ENCODE measurements at regions not wholly inside any gene's neighbourhood (a gene's known extent, or its start where the extent isn't known, plus 50 kb on each side); places are given as distances from the start of the nearest gene placed in this dataset.

DNA sequence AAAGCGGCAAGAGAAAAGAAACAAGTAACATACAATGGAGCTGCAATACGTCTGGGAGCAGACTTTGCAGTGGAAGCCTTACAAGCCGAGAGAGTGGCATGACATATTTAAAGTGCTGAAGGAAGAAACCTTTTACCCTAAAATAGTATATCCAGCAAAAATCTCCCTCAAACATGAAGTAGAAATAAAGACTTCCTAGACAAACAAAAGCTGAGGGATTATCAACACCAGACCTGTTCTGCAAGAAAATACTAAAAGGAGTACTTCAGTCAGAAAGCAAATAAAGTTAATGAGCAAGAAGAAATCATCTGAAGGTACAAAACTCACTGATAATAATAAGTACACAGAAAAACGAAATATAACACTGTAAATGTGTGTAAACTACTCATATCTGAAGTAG, 77.5 kb upstream of the ABCD2 start:
- TF ChIP-seq, protein P1, sequence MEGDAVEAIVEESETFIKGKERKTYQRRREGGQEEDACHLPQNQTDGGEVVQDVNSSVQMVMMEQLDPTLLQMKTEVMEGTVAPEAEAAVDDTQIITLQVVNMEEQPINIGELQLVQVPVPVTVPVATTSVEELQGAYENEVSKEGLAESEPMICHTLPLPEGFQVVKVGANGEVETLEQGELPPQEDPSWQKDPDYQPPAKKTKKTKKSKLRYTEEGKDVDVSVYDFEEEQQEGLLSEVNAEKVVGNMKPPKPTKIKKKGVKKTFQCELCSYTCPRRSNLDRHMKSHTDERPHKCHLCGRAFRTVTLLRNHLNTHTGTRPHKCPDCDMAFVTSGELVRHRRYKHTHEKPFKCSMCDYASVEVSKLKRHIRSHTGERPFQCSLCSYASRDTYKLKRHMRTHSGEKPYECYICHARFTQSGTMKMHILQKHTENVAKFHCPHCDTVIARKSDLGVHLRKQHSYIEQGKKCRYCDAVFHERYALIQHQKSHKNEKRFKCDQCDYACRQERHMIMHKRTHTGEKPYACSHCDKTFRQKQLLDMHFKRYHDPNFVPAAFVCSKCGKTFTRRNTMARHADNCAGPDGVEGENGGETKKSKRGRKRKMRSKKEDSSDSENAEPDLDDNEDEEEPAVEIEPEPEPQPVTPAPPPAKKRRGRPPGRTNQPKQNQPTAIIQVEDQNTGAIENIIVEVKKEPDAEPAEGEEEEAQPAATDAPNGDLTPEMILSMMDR (IDR thresholded peaks at IDR 0.05; ENCODE audit: low read depth, low read length, missing input control) = no peak
- TF ChIP-seq, protein P2, sequence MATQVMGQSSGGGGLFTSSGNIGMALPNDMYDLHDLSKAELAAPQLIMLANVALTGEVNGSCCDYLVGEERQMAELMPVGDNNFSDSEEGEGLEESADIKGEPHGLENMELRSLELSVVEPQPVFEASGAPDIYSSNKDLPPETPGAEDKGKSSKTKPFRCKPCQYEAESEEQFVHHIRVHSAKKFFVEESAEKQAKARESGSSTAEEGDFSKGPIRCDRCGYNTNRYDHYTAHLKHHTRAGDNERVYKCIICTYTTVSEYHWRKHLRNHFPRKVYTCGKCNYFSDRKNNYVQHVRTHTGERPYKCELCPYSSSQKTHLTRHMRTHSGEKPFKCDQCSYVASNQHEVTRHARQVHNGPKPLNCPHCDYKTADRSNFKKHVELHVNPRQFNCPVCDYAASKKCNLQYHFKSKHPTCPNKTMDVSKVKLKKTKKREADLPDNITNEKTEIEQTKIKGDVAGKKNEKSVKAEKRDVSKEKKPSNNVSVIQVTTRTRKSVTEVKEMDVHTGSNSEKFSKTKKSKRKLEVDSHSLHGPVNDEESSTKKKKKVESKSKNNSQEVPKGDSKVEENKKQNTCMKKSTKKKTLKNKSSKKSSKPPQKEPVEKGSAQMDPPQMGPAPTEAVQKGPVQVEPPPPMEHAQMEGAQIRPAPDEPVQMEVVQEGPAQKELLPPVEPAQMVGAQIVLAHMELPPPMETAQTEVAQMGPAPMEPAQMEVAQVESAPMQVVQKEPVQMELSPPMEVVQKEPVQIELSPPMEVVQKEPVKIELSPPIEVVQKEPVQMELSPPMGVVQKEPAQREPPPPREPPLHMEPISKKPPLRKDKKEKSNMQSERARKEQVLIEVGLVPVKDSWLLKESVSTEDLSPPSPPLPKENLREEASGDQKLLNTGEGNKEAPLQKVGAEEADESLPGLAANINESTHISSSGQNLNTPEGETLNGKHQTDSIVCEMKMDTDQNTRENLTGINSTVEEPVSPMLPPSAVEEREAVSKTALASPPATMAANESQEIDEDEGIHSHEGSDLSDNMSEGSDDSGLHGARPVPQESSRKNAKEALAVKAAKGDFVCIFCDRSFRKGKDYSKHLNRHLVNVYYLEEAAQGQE (IDR thresholded peaks at IDR 0.05) = no peak
- TF ChIP-seq JUND (IDR thresholded peaks at IDR 0.05) (no peak), EGR1 (IDR thresholded peaks at IDR 0.05; ENCODE audit: low read depth in 2 of 2) (no peak), RXRA (IDR thresholded peaks at IDR 0.05) (no peak), GABPA (IDR thresholded peaks at IDR 0.05 in 1 of 2, conservative IDR thresholded peaks at IDR 0.05 in 1 of 2) (no peak), SP1 (IDR thresholded peaks at IDR 0.05) (no peak)

All from liver (tissue), 3 donors.